Uterus (tissue), 2 donors: ENCODE measurements at regions not wholly inside any gene's neighbourhood (a gene's known extent, or its start where the extent isn't known, plus 50 kb on each side); places are given as distances from the start of the nearest gene placed in this dataset.

Experiments used
- POLR2A ChIP-seq, 2 donors: fragments of 450-650 bp; IDR thresholded peaks; one replicate each; pipeline ENCODE4 v1.6.1; 2016; ENCODE audit warnings: antibody characterized with exemption in 2 of 2, mild to moderate bottlenecking in 1 of 2, moderate library complexity in 1 of 2
- TF ChIP-seq, protein P1 (sequence below), 4 experiments: fragments of 200-600 bp in 2 of 4; fragments of 450-650 bp in 2 of 4; sonication (generic) in 2 of 4; IDR thresholded peaks; one replicate each; pipeline ENCODE4 v1.5.1; 2016 to 2019; ENCODE audit warnings: antibody characterized with exemption in 4 of 4, mild to moderate bottlenecking in 2 of 4, moderate library complexity in 1 of 4

DNA sequence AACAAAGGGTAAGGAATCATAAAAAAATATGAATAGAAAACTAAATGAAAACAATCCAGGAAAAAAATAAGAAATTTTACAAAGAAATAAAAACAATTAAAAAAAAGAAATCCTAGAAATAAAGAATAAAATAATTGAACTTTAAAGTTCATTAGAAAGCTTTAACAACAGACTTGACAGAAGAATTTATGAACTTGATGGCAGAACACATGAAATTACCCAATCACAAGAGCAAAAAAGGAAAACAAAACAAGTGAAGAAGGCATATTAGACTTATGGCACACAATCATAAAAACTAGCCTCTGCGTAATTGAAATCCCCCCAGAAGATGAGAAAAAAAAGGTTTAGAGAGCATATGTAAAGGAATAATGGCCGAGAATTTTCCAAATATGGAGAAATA, 802.5 kb upstream of the B3GALT2 start:
- TF ChIP-seq, protein P1, sequence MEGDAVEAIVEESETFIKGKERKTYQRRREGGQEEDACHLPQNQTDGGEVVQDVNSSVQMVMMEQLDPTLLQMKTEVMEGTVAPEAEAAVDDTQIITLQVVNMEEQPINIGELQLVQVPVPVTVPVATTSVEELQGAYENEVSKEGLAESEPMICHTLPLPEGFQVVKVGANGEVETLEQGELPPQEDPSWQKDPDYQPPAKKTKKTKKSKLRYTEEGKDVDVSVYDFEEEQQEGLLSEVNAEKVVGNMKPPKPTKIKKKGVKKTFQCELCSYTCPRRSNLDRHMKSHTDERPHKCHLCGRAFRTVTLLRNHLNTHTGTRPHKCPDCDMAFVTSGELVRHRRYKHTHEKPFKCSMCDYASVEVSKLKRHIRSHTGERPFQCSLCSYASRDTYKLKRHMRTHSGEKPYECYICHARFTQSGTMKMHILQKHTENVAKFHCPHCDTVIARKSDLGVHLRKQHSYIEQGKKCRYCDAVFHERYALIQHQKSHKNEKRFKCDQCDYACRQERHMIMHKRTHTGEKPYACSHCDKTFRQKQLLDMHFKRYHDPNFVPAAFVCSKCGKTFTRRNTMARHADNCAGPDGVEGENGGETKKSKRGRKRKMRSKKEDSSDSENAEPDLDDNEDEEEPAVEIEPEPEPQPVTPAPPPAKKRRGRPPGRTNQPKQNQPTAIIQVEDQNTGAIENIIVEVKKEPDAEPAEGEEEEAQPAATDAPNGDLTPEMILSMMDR (IDR thresholded peaks at IDR 0.05): no peak
- no peak for TF ChIP-seq POLR2A (IDR thresholded peaks at IDR 0.05)
